HL-60 (cell line): ENCODE measurements at regions not wholly inside any gene's neighbourhood (a gene's known extent, or its start where the extent isn't known, plus 50 kb on each side); places are given as distances from the start of the nearest gene placed in this dataset.

Experiments used
- DNase-seq, 2 experiments: peaks; one replicate each; pipeline ENCODE4 v3.0.0-alpha.2; 2010 to 2020; ENCODE audit warnings: low read depth in 1 of 2, low spot score in 1 of 2
- H3K27ac ChIP-seq: fragments of 250-450 bp; sonication (Bioruptor Pico); replicated peaks from 2 replicates; pipeline ENCODE4 v1.5.1; 2020; ENCODE audit warnings: mild to moderate bottlenecking, moderate library complexity
- H3K27me3 ChIP-seq: fragments of 250-450 bp; sonication (Bioruptor Pico); 2 replicates; pipeline ENCODE4 v1.5.1; 2021; ENCODE audit warnings: mild to moderate bottlenecking, moderate library complexity; ENCODE audit not compliant: insufficient read depth, poor library complexity, severe bottlenecking
- H3K4me3 ChIP-seq: replicated peaks from 2 replicates; pipeline ENCODE4 v1.5.1; 2011; ENCODE audit warnings: mild to moderate bottlenecking, control low read depth, low read length; ENCODE audit not compliant: insufficient read depth
- GABPA ChIP-seq: IDR thresholded peaks from 2 replicates; pipeline ENCODE4 v1.6.1; 2012; ENCODE audit warnings: low read depth
- POLR2AphosphoS5 ChIP-seq: IDR thresholded peaks from 2 replicates; pipeline ENCODE4 v1.6.1; 2012; ENCODE audit warnings: low read depth
- SPI1 ChIP-seq: IDR thresholded peaks from 2 replicates; pipeline ENCODE4 v1.6.1; 2012; ENCODE audit warnings: low read depth, mild to moderate bottlenecking, borderline replicate concordance
- TF ChIP-seq, protein P1 (sequence below): IDR thresholded peaks from 2 replicates; pipeline ENCODE4 v1.6.1; 2012; ENCODE audit warnings: low read depth; ENCODE audit not compliant: insufficient replicate concordance
- TF ChIP-seq, protein P2 (sequence below): IDR thresholded peaks from one replicate; pipeline ENCODE4 v1.5.1; 2011; ENCODE audit warnings: low read length, control low read depth, inconsistent platforms; ENCODE audit not compliant: insufficient read depth

DNA sequence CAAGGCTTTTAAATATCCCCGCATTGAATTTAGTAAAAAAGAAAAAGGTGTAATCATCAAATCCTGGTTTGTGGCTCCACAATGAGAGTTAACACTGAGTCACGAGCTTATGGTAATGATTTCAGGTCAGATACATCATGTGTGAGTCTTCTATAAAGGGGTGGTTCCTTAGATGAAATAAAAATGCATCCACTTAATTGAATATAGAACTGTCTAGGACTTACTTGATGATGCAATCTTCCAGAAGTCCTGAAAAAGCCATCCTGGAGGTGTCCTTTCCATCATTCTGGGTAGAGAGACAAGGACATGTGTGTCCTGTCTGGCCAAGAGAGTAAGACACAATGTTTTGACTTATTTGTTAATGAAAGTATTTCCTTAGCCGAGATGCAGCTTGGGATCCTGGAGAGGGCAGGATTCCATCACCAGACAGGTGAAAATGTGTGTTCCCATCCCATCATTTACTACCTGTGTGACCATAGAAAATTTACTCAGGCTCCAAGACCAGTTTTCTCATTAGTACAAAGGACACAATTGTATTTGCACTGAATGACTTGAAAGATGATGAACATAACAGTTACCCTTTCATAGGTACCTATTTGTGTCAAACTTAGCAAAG is 1539.8 kb upstream of the PIK3C3 start:
- peaks cover 5% of the 10 kb centered on the region for H3K27me3 ChIP-seq
- H3K27ac ChIP-seq, result no peak overlapping the region
- no peak for TF ChIP-seq GABPA
- TF ChIP-seq, protein P1, sequence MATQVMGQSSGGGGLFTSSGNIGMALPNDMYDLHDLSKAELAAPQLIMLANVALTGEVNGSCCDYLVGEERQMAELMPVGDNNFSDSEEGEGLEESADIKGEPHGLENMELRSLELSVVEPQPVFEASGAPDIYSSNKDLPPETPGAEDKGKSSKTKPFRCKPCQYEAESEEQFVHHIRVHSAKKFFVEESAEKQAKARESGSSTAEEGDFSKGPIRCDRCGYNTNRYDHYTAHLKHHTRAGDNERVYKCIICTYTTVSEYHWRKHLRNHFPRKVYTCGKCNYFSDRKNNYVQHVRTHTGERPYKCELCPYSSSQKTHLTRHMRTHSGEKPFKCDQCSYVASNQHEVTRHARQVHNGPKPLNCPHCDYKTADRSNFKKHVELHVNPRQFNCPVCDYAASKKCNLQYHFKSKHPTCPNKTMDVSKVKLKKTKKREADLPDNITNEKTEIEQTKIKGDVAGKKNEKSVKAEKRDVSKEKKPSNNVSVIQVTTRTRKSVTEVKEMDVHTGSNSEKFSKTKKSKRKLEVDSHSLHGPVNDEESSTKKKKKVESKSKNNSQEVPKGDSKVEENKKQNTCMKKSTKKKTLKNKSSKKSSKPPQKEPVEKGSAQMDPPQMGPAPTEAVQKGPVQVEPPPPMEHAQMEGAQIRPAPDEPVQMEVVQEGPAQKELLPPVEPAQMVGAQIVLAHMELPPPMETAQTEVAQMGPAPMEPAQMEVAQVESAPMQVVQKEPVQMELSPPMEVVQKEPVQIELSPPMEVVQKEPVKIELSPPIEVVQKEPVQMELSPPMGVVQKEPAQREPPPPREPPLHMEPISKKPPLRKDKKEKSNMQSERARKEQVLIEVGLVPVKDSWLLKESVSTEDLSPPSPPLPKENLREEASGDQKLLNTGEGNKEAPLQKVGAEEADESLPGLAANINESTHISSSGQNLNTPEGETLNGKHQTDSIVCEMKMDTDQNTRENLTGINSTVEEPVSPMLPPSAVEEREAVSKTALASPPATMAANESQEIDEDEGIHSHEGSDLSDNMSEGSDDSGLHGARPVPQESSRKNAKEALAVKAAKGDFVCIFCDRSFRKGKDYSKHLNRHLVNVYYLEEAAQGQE, result no peak
- TF ChIP-seq, protein P2, sequence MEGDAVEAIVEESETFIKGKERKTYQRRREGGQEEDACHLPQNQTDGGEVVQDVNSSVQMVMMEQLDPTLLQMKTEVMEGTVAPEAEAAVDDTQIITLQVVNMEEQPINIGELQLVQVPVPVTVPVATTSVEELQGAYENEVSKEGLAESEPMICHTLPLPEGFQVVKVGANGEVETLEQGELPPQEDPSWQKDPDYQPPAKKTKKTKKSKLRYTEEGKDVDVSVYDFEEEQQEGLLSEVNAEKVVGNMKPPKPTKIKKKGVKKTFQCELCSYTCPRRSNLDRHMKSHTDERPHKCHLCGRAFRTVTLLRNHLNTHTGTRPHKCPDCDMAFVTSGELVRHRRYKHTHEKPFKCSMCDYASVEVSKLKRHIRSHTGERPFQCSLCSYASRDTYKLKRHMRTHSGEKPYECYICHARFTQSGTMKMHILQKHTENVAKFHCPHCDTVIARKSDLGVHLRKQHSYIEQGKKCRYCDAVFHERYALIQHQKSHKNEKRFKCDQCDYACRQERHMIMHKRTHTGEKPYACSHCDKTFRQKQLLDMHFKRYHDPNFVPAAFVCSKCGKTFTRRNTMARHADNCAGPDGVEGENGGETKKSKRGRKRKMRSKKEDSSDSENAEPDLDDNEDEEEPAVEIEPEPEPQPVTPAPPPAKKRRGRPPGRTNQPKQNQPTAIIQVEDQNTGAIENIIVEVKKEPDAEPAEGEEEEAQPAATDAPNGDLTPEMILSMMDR, result no peak
- TF ChIP-seq POLR2AphosphoS5, result no peak
- no peak for TF ChIP-seq SPI1
- DNase-seq, result no peak
- H3K4me3 ChIP-seq, result no peak overlapping the region

DNA sequence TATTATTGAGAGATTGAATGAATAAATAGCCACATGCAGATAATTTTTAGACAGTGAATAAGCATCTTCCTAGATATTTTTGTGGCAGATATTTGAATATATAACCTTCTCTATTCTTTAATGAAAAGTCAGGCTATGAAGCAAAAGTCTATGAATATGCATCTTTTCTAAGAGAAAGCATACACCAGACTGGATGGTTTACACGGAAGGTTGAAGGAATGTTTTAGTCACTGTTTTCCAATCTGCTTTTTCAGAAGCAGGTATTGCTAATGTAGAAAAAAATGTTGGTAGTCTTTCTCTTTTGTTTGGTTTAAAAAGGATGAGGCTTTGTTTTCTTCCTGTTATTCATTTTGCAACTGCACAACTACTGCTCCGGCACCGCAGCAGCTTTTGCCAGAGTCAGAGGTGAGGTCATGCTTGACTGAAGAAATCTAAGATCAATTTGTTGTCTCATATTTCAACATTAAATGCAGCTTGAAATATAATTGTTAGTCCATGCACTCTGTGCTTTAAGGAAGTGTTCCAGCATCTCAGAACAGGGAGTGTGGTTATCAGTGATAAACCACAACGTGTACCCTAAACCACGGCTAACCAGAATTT is 1540.8 kb upstream of the PIK3C3 start:
- Histone ChIP-seq H3K4me3 (no peak overlapping the region), H3K27ac (no peak overlapping the region), H3K27me3 (peaks cover 5% of the 10 kb centered on the region)
- DNase-seq, result no peak
- TF ChIP-seq SPI1, result no peak
- no peak for TF ChIP-seq POLR2AphosphoS5
- TF ChIP-seq, protein P2, result no peak
- TF ChIP-seq, protein P1, result no peak
- no peak for TF ChIP-seq GABPA

DNA sequence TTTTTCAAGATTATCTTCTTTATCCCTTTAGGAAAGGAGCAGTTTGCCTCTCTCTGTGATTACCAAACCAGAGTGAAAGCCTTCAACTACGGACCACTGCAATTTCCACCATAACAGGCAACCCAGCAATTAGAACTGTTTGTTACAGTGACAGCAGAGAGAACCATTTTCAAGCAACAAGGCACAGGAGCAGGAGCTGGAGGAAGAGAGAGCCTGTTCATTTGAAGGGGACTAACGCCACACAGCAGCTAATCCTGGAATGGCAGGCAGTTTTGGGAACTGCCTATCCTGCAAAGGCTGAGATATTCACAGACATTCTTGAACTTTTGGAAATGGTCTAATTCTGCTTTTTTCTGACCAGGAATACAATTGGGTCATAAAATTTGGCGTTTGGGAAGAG is 1541.9 kb upstream of the PIK3C3 start:
- Histone ChIP-seq H3K27me3 (peaks cover 5% of the 10 kb centered on the region), H3K27ac (no peak overlapping the region), H3K4me3 (no peak overlapping the region)
- TF ChIP-seq GABPA (no peak), SPI1 (no peak), POLR2AphosphoS5 (no peak)
- TF ChIP-seq, protein P1, result no peak
- TF ChIP-seq, protein P2, result no peak
- no peak for DNase-seq
